Thyroid gland (tissue), 4 donors: ENCODE measurements at regions not wholly inside any gene's neighbourhood (a gene's known extent, or its start where the extent isn't known, plus 50 kb on each side); places are given as distances from the start of the nearest gene placed in this dataset.

Experiments
- DNase-seq, 2 donors: peaks; one replicate each; pipeline ENCODE4 v3.0.0-alpha.2; 2019
- H3K27ac ChIP-seq, 3 donors: fragments of 200-600 bp; sonication (generic); 1 replicate in 2 of 3; 2 replicates in 1 of 3; pipeline ENCODE4 v1.5.1; 2016 to 2019; ENCODE audit warnings: mild to moderate bottlenecking in 1 of 3, moderate library complexity in 1 of 3
- H3K27me3 ChIP-seq: fragments of 200-600 bp; sonication (generic); one replicate; pipeline ENCODE4 v1.5.1; 2019
- H3K36me3 ChIP-seq, 2 donors: fragments of 200-600 bp; sonication (generic); one replicate each; pipeline ENCODE4 v1.5.1; 2016 to 2019
- H3K4me1 ChIP-seq, 2 donors: fragments of 200-600 bp; sonication (generic); one replicate each; pipeline ENCODE4 v1.5.1; 2017 to 2019
- H3K4me3 ChIP-seq, 3 donors: fragments of 200-600 bp; sonication (generic); replicated peaks in 1 of 3; 1 replicate in 2 of 3; 2 replicates in 1 of 3; pipeline ENCODE4 v1.5.1; 2016; ENCODE audit warnings: mild to moderate bottlenecking in 1 of 3
- H3K9me3 ChIP-seq: fragments of 200-600 bp; sonication (generic); one replicate; pipeline ENCODE4 v1.5.1; 2017
- POLR2A ChIP-seq, 2 donors: fragments of 450-650 bp; IDR thresholded peaks; one replicate each; pipeline ENCODE4 v1.6.1; 2017; ENCODE audit warnings: antibody characterized with exemption in 2 of 2, mild to moderate bottlenecking in 2 of 2, moderate library complexity in 1 of 2
- WGBS, 2 donors: methylation state at CpG; one replicate each; pipeline ENCODE4 v1.1.5; 2017; 5-methylcytosine and 5-hydroxymethylcytosine counted together
- intact Hi-C: fragments of 100-400 bp; cut with DNase I; formaldehyde crosslinking; loops from one replicate; pipeline ENCODE4 v1.15.1; 2023
- TF ChIP-seq, protein P1 (sequence below), 6 experiments: fragments of 200-600 bp in 3 of 6; fragments of 450-650 bp in 3 of 6; sonication (generic) in 3 of 6; IDR thresholded peaks; one replicate each; pipeline ENCODE4 v1.5.1; 2016 to 2019; ENCODE audit warnings: antibody characterized with exemption in 6 of 6, mild to moderate bottlenecking in 2 of 6, inconsistent platforms in 1 of 6, moderate library complexity in 1 of 6

DNA sequence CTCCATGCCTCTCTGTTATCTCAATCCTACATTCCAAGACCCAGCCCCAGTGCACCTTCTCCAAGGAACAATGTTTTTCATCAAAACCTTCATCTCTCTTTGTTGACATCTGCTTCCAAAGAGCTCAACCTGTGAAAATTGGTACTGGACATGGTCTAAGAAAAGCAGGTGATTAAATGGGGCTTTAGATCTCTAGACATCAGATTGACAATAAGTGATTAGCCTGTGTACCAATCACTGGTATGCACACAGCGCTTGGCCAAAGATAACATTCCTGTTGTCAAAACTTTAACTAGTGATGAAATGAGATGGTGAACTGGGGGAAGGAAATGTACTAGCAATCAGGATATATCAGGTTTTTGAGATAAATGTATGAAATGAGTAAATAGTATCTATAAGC is 183.3 kb downstream of the TDRD15 start:
- DNase-seq, result no peak
- no peak overlapping the region for H3K4me3 ChIP-seq
- H3K9me3 ChIP-seq, result no peaks in the 10 kb centered on the region
- H3K27ac ChIP-seq, result no peak overlapping the region
- 85 to 86% methylated on average over 1 of the region's 1 CpG for WGBS, 2 donors
- intact Hi-C loops, result no loop called here
- TF ChIP-seq, protein P1, sequence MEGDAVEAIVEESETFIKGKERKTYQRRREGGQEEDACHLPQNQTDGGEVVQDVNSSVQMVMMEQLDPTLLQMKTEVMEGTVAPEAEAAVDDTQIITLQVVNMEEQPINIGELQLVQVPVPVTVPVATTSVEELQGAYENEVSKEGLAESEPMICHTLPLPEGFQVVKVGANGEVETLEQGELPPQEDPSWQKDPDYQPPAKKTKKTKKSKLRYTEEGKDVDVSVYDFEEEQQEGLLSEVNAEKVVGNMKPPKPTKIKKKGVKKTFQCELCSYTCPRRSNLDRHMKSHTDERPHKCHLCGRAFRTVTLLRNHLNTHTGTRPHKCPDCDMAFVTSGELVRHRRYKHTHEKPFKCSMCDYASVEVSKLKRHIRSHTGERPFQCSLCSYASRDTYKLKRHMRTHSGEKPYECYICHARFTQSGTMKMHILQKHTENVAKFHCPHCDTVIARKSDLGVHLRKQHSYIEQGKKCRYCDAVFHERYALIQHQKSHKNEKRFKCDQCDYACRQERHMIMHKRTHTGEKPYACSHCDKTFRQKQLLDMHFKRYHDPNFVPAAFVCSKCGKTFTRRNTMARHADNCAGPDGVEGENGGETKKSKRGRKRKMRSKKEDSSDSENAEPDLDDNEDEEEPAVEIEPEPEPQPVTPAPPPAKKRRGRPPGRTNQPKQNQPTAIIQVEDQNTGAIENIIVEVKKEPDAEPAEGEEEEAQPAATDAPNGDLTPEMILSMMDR (IDR thresholded peaks at IDR 0.05), result no peak
- no peak for TF ChIP-seq POLR2A (IDR thresholded peaks at IDR 0.05)
- no peaks in the 10 kb centered on the region for H3K4me1 ChIP-seq
- H3K27me3 ChIP-seq, result no peaks in the 10 kb centered on the region
- H3K36me3 ChIP-seq, result no peaks in the 10 kb centered on the region

DNA sequence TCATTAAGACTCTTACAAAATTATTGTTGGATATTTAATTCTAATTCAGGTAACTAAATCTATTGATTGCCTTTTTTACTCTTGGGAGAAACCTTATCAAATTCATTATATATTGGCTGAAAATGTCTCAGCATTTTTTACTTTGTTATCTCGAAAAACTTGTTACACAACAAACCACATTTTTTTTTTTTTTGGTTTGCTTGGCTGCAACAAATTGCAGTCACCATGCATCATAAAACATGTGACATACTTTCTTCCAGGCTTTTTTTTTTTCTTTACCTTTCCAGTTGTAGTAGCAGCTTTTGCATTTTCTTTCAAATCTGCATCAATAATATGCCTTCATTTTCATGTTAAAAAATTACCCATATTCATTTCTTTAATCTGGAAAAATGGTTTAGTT is 186.7 kb downstream of the TDRD15 start:
- H3K4me3 ChIP-seq, result no peak overlapping the region
- H3K27ac ChIP-seq, result no peak overlapping the region
- no peaks in the 10 kb centered on the region for H3K9me3 ChIP-seq
- intact Hi-C loops, result no loop called here
- H3K36me3 ChIP-seq, result no peaks in the 10 kb centered on the region
- H3K4me1 ChIP-seq, result no peaks in the 10 kb centered on the region
- TF ChIP-seq, protein P1 (IDR thresholded peaks at IDR 0.05), result no peak
- TF ChIP-seq POLR2A (IDR thresholded peaks at IDR 0.05), result no peak
- no peaks in the 10 kb centered on the region for H3K27me3 ChIP-seq
- 56 to 66% methylated on average over 1 of the region's 1 CpG for WGBS, 2 donors
- DNase-seq, result no peak

GRCh38 chr2:21314322-21314835 is 190.6 kb downstream of the TDRD15 start:
- Histone ChIP-seq H3K27me3 (no peaks in the 10 kb centered on the region), H3K9me3 (no peaks in the 10 kb centered on the region), H3K4me1 (no peaks in the 10 kb centered on the region), H3K4me3 (no peak overlapping the region), H3K36me3 (no peaks in the 10 kb centered on the region), H3K27ac (no peak overlapping the region)
- intact Hi-C loops, result no loop called here
- no peak for DNase-seq
- no peak for TF ChIP-seq POLR2A (IDR thresholded peaks at IDR 0.05)
- TF ChIP-seq, protein P1 (IDR thresholded peaks at IDR 0.05), result no peak
- 66 to 81% methylated on average over 2 of the region's 2 CpGs for whole genome bisulfite sequencing, 2 donors

DNA sequence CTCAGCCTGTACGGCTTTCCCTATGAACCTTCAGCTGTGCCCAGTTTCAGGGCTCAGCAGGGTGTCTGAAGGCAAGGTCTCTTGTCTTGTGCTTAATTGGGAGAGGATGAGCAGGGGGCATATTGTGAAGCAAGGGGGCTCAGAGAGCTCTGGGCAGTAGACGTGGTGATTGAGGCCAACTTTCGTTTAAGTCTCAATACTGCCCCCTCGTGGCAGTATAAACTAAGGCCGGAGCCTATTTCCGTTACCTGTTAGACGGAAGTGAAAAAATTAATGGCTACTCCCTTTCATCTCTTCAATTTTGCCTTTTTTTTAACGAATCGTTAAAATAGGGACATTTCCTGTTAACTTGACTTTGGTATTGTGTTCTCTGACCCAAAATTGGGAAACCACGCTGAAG is 193.4 kb downstream of the TDRD15 start:
- no peak overlapping the region for H3K4me3 ChIP-seq
- TF ChIP-seq POLR2A (IDR thresholded peaks at IDR 0.05), result no peak
- TF ChIP-seq, protein P1 (IDR thresholded peaks at IDR 0.05), result peak in 2 of 6 experiments; percentile 44 to 48
- intact Hi-C loops, result loop anchor here (5.0 kb wide), 1 partner anchor 275 kb away; the partner anchor contains the start of gene APOB
- peak; percentile 13 to 28 for DNase-seq
- WGBS, 2 donors, result 16 to 17% methylated on average over 10 of the region's 10 CpGs
- H3K36me3 ChIP-seq, result no peaks in the 10 kb centered on the region
- H3K9me3 ChIP-seq, result no peaks in the 10 kb centered on the region
- no peak overlapping the region for H3K27ac ChIP-seq
- H3K27me3 ChIP-seq, result no peaks in the 10 kb centered on the region
- H3K4me1 ChIP-seq, result no peaks in the 10 kb centered on the region

DNA sequence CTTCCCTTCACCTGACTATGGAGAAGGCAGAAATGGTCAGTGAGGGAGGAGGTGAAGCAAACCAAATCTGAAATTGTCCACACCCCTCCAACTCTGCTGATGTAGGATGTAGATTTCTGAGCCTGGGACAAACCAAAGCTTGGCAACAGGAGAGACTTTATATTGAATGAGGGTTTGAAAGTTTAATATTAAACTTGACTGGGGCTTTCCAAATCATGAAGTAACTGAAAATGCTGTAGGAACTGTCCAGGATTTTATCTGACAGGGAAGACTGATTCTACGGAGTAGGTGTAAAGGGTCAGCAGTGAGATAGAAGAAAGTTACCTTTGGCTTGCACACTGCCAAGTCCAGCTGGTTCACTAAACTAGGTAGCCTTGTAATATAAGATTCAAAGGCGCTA is 194.5 kb downstream of the TDRD15 start:
- intact Hi-C loops, result loop anchor here (5.0 kb wide), 1 partner anchor 276 kb away; the partner anchor contains the start of gene APOB
- Histone ChIP-seq H3K9me3 (no peaks in the 10 kb centered on the region), H3K27ac (no peak overlapping the region), H3K4me3 (no peak overlapping the region), H3K27me3 (no peaks in the 10 kb centered on the region), H3K4me1 (no peaks in the 10 kb centered on the region), H3K36me3 (no peaks in the 10 kb centered on the region)
- 85 to 87% methylated on average over 2 of the region's 2 CpGs for WGBS, 2 donors
- TF ChIP-seq, protein P1 (IDR thresholded peaks at IDR 0.05), result no peak
- no peak for TF ChIP-seq POLR2A (IDR thresholded peaks at IDR 0.05)
- no peak for DNase-seq
